Activated CD4-positive, alpha-beta memory T cell treated with anti-CD3 and anti-CD28 coated beads, Interleukin-2, amount 10 ng/mL, durations not matched to agents 7 days and 5 days (primary cell): ENCODE measurements at regions not wholly inside any gene's neighbourhood (a gene's known extent, or its start where the extent isn't known, plus 50 kb on each side); places are given as distances from the start of the nearest gene placed in this dataset.

Experiments
- CTCF ChIA-PET: fragments of 350-600 bp; sonication (Branson Sonifier 250); formaldehyde crosslinking; loops from one replicate; lab custom pipeline; 2021; ENCODE audit warnings: antibody characterized with exemption, inconsistent platforms; lab: Charles Lee
- POLR2A ChIA-PET: fragments of 350-600 bp; sonication (Branson Sonifier 250); formaldehyde crosslinking; loops from one replicate; lab custom pipeline; 2021; ENCODE audit warnings: antibody characterized with exemption; lab: Charles Lee
- DNase-seq: peaks from one replicate; pipeline ENCODE4 v3.0.0-alpha.2; 2020
- H3K27ac Mint-ChIP-seq: one replicate; pipeline ENCODE4 v1.8.0; 2021; ENCODE audit warnings: mild to moderate bottlenecking, mixed read lengths
- H3K27me3 Mint-ChIP-seq: one replicate; pipeline ENCODE4 v1.8.0; 2021; ENCODE audit warnings: mixed read lengths
- H3K36me3 Mint-ChIP-seq: one replicate; pipeline ENCODE4 v1.8.0; 2021; ENCODE audit warnings: low read depth, mixed read lengths
- H3K4me1 Mint-ChIP-seq: one replicate; pipeline ENCODE4 v1.8.0; 2021; ENCODE audit warnings: mixed read lengths
- H3K4me3 Mint-ChIP-seq: one replicate; pipeline ENCODE4 v1.8.0; 2021; ENCODE audit warnings: mild to moderate bottlenecking, mixed read lengths
- H3K9me3 Mint-ChIP-seq: one replicate; pipeline ENCODE4 v1.8.0; 2021; ENCODE audit warnings: mixed read lengths

DNA sequence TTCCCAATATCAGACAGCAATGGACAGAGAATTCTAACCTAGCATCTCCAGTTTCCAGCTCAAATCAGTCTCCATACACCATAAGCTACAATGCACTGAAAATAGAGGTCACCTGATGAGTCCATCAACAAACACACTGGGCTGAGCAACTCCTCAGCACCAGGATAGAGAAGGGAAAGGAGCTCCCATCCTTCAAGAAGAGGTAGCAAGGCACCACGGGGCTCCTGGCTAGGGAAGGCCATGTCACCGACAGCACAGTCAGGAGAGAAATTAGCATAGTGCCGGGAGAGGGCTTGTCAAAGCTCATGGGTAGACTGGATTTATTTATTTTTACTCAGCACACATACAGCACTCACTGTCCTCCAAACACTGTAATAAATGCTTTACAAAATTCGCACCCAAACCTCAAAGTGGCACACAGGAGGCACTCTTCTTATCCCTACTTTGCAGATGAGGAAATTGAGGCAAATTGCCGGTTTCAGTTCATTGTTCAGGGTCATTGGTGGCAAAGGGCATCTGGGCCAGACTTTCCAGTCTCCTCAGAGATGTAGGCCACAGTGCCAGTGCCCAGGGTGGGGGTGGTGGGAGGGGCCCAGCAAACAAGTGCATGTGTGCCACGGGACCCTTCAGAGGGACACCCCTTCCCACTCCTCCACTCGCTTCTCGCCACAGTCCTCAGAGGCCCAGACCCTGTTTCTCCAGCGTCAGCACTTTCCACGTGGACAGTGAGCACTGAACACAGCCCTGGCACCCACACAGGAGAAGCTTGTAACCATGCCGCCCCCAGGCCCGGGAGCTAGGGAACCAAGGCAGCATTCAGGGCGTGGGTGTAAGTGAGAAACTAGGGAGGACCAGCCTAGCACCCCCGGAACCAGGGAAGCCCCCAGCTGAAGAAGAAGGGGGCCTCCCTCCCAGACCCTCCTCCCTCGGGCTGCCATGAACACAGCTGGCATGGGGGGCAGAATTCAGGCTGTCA, 1417.4 kb downstream of the TBC1D22A start:
- Mint-ChIP-seq H3K27me3 (no peaks in the 10 kb centered on the region), H3K4me1 (no peaks in the 10 kb centered on the region), H3K27ac (no peak overlapping the region), H3K36me3 (no peaks in the 10 kb centered on the region), H3K4me3 (no peak overlapping the region), H3K9me3 (no peaks in the 10 kb centered on the region)
- CTCF ChIA-PET: no interaction called here
- POLR2A ChIA-PET: no interaction called here
- no peak for DNase-seq

DNA sequence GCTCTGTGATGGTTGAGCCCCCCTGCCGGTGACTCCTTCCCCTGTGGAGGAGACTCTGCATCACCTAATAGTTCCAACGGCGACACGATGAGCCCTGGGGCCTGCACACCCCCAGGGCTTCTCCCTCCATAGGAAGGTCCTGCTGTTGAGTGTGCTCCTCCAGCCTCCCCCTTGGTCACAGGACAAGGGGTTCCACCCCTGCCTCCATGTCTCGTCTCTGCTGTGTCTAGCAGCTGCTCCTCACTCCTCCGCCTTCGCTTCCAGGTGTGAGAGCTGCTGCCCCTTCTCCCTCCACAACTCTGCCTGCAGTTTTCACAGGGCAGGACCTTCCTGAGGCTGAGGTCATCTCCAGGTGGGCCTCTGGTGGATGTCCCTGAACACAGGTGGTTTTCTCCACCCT, 1416.1 kb downstream of the TBC1D22A start:
- H3K36me3 Mint-ChIP-seq: no peaks in the 10 kb centered on the region
- H3K4me3 Mint-ChIP-seq: no peak overlapping the region
- H3K9me3 Mint-ChIP-seq: no peaks in the 10 kb centered on the region
- DNase-seq: no peak
- H3K27me3 Mint-ChIP-seq: no peaks in the 10 kb centered on the region
- H3K27ac Mint-ChIP-seq: no peak overlapping the region
- ChIA-PET POLR2A (no interaction called here), CTCF (no interaction called here)
- no peaks in the 10 kb centered on the region for H3K4me1 Mint-ChIP-seq

DNA sequence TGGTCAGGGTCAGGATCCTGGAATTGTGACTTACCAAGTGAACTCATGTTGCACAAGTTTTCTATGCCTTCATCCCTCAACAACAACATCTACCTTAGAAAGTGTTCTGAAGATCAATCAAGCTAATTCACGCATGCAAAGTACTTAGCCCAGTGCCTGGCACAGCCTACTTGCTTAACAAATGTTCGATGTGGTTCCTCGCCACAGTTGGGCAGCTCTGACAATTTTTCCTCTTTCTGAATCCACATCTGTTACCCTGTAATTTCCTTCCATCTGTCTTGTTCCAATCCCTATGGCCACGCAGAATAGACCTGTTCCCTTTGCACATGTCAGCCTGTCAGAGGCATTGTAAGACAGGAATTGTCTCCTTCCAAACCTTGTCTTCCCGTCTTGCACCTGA, 1415.2 kb downstream of the TBC1D22A start:
- H3K4me3 Mint-ChIP-seq: no peak overlapping the region
- DNase-seq: no peak
- no peak overlapping the region for H3K27ac Mint-ChIP-seq
- H3K27me3 Mint-ChIP-seq: no peaks in the 10 kb centered on the region
- no peaks in the 10 kb centered on the region for H3K9me3 Mint-ChIP-seq
- H3K4me1 Mint-ChIP-seq: no peaks in the 10 kb centered on the region
- ChIA-PET POLR2A (no interaction called here), CTCF (no interaction called here)
- no peaks in the 10 kb centered on the region for H3K36me3 Mint-ChIP-seq

DNA sequence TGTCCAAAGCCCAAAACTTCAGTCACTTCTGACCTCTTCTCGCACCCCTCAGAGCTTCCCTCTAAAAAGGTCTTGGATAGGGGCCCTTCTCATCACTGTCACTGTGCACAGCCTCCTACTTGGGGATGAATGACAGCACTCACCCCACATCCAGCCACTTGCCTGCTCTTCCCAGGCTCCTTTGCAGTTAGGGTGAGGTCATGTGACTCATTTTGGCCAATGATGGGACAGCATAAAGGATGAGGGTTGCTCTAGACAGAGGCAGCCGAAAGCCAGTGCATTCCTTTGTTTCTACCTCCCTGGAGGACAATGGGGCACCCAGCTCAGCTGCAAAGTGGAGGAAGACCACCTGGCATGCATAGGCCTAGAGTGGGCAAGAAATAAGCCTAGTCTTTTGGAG, 1413.3 kb downstream of the TBC1D22A start:
- Mint-ChIP-seq H3K27ac (no peak overlapping the region), H3K4me1 (no peaks in the 10 kb centered on the region), H3K4me3 (no peak overlapping the region), H3K27me3 (no peaks in the 10 kb centered on the region), H3K9me3 (no peaks in the 10 kb centered on the region), H3K36me3 (no peaks in the 10 kb centered on the region)
- CTCF ChIA-PET: no interaction called here
- POLR2A ChIA-PET: no interaction called here
- DNase-seq: no peak

DNA sequence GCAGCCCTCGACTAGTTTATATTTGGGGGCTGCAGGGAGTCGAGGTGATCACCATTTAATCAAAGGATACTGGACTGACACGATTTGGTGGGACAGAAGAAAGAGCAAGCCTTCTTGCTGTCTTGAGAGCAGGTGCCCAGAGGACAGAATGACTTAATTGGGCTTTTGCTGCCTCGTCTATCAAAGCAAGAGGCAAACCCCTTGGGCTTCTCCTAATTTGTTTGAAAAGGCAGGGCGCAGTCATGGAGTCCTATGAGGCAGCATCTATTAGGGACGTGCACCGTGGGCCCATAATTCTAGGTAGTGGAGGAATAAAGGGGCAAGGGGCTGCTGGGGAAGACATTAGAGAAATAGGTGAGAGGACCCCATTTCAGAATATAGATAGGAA, 1411.3 kb downstream of the TBC1D22A start:
- no peaks in the 10 kb centered on the region for H3K27me3 Mint-ChIP-seq
- no peak overlapping the region for H3K27ac Mint-ChIP-seq
- no peak overlapping the region for H3K4me3 Mint-ChIP-seq
- no peaks in the 10 kb centered on the region for H3K4me1 Mint-ChIP-seq
- no peaks in the 10 kb centered on the region for H3K9me3 Mint-ChIP-seq
- ChIA-PET POLR2A (no interaction called here), CTCF (no interaction called here)
- H3K36me3 Mint-ChIP-seq: no peaks in the 10 kb centered on the region
- no peak for DNase-seq

DNA sequence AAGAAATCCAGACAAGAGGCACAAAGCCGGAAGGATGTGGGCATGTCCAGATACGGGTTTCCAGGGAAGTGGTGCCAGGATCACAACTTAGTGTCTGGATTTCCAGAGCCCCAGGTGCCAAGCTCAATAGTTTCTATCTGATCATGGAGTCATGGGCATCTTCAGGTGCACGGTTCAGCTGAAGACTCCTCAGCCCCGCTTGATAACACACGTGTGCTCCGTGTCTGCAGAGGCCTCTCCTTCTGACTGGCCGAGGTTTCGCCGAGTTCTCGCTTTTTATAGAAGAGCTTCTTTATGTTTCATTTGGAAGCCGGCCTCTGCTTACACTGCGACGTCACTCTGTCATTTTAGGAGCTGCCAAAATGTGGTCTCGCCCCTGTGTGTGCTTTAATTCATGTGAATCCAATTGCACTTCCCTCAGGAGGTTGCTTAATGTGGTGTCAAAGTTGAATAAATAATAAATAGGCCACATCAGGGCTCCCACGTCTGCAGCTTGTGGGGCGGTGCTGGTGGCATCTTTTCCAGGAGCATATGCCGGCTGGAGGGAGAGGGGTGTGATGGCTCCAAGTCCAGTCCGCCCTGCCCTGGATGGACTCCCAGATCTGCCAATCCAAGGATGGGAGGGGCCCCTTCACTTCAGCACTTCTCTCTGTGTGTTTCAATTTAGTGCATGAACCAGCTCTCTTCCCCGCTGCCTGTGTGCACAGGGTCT, 1410.8 kb downstream of the TBC1D22A start:
- ChIA-PET CTCF (no interaction called here), POLR2A (no interaction called here)
- DNase-seq: no peak
- no peak overlapping the region for H3K27ac Mint-ChIP-seq
- H3K4me1 Mint-ChIP-seq: no peaks in the 10 kb centered on the region
- no peak overlapping the region for H3K4me3 Mint-ChIP-seq
- H3K36me3 Mint-ChIP-seq: no peaks in the 10 kb centered on the region
- no peaks in the 10 kb centered on the region for H3K27me3 Mint-ChIP-seq
- no peaks in the 10 kb centered on the region for H3K9me3 Mint-ChIP-seq

DNA sequence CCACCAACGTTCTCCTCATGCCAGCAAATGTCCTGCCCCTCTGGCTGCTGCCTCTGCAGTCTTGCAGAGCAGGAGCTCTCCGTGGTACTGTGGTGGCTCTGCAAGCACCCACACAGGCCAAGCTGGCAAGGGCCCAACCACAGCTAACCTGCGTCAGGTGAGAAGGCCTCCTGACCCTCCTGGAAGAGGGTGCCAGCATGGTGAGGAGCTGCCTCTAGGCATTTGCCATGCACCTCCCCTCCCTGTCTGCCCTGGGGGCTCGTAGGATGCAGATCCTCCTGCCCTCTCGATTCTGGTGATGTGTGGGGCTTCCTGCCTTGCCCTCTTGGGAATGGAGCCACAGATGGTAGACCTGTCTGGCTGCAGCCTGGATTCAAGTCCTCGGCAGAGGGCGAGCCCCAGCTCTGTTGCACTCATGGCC, 1408.8 kb downstream of the TBC1D22A start:
- H3K36me3 Mint-ChIP-seq: no peaks in the 10 kb centered on the region
- H3K4me1 Mint-ChIP-seq: no peaks in the 10 kb centered on the region
- H3K27me3 Mint-ChIP-seq: no peaks in the 10 kb centered on the region
- DNase-seq: no peak
- CTCF ChIA-PET: no interaction called here
- POLR2A ChIA-PET: no interaction called here
- H3K9me3 Mint-ChIP-seq: no peaks in the 10 kb centered on the region
- H3K27ac Mint-ChIP-seq: no peak overlapping the region
- H3K4me3 Mint-ChIP-seq: no peak overlapping the region

DNA sequence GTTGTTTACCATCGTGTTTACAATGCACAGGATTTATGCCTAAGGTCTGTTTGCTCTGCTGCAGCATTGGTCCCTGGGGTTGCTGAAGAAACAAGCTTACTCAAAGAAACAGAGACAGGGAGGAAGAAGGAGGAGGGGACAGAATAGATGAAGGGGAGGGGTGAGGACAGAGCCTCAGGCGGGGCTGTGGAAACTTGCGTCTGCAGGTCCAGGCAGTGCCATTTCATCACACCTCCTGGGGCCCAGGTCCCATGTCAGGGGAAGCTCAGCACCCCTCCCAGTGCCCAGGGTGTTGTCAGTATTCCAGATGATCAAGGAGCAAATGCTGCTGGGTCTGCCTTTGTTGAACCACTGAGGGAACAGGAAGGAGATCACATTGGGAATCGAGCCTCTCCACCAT, 1406.8 kb downstream of the TBC1D22A start:
- Mint-ChIP-seq H3K27me3 (no peaks in the 10 kb centered on the region), H3K36me3 (no peaks in the 10 kb centered on the region), H3K4me1 (no peaks in the 10 kb centered on the region), H3K9me3 (no peaks in the 10 kb centered on the region), H3K4me3 (no peak overlapping the region), H3K27ac (no peak overlapping the region)
- POLR2A ChIA-PET: no interaction called here
- CTCF ChIA-PET: no interaction called here
- DNase-seq: no peak

DNA sequence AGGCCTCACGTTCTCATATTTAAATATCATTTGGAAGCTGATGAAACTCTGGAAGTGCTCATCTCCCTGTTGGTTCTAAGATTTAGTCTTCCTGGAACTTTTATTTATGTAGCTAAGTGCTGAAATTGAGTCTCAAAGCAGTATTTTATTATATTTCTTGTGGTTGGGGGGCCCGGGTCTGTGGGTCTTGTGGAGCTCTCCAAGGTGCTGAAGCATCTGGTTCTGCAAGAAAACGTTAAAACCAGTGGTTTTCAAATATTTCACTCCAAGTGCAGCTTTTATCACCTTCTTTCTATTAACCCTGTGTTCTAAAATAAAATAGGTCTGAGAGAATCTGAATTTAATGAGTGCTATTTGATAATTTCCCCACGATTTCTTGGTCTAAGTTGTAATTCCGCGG, 1404.8 kb downstream of the TBC1D22A start:
- no peaks in the 10 kb centered on the region for H3K36me3 Mint-ChIP-seq
- no peaks in the 10 kb centered on the region for H3K9me3 Mint-ChIP-seq
- no peaks in the 10 kb centered on the region for H3K4me1 Mint-ChIP-seq
- H3K27me3 Mint-ChIP-seq: no peaks in the 10 kb centered on the region
- H3K4me3 Mint-ChIP-seq: no peak overlapping the region
- no peak for DNase-seq
- H3K27ac Mint-ChIP-seq: no peak overlapping the region
- ChIA-PET POLR2A (no interaction called here), CTCF (no interaction called here)

DNA sequence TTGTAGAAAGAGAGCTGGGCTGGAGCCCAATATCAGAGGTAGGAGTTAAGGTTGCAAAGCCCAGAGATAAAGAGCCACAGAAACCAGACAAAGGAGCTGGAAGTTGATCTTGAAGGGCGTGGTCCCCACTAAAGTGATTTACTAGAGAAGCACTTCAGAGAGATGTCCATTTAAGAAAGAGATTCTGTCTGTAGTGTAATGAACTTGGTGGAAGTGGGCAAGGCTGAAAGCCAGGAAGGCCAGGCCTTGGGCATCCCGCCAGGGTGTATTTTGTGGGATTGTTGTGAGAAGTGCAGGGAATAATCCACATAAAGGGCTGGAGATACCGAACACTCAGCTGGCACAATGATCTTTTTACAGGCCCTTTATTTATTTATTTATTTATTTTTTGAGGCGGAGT, 1398.8 kb downstream of the TBC1D22A start:
- Mint-ChIP-seq H3K27me3 (no peaks in the 10 kb centered on the region), H3K4me3 (no peak overlapping the region), H3K36me3 (no peaks in the 10 kb centered on the region), H3K4me1 (no peaks in the 10 kb centered on the region), H3K9me3 (no peaks in the 10 kb centered on the region), H3K27ac (no peak overlapping the region)
- no peak for DNase-seq
- ChIA-PET POLR2A (no interaction called here), CTCF (no interaction called here)

DNA sequence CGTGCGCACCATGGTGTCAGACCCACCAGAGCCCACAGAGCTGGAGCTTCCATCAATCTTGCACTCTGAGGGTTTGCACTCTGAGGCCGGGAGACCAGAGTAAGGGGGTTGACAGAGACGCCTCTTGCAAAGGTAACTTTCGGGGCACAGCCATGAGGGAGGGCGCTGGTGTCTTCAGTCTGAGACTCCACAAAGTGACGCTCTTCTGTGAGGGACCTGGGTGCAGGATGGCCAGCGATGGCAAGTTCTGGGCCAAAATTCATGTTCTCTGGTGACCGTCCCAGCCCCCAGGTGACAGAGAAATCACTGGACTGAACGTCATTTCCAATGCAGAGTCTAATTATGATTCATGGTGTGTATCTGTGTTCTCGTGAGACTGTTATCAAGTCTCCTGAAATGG, 1395.2 kb downstream of the TBC1D22A start:
- H3K36me3 Mint-ChIP-seq: no peaks in the 10 kb centered on the region
- no peaks in the 10 kb centered on the region for H3K4me1 Mint-ChIP-seq
- no peaks in the 10 kb centered on the region for H3K9me3 Mint-ChIP-seq
- no peak overlapping the region for H3K4me3 Mint-ChIP-seq
- no peaks in the 10 kb centered on the region for H3K27me3 Mint-ChIP-seq
- DNase-seq: no peak
- ChIA-PET POLR2A (no interaction called here), CTCF (no interaction called here)
- no peak overlapping the region for H3K27ac Mint-ChIP-seq

DNA sequence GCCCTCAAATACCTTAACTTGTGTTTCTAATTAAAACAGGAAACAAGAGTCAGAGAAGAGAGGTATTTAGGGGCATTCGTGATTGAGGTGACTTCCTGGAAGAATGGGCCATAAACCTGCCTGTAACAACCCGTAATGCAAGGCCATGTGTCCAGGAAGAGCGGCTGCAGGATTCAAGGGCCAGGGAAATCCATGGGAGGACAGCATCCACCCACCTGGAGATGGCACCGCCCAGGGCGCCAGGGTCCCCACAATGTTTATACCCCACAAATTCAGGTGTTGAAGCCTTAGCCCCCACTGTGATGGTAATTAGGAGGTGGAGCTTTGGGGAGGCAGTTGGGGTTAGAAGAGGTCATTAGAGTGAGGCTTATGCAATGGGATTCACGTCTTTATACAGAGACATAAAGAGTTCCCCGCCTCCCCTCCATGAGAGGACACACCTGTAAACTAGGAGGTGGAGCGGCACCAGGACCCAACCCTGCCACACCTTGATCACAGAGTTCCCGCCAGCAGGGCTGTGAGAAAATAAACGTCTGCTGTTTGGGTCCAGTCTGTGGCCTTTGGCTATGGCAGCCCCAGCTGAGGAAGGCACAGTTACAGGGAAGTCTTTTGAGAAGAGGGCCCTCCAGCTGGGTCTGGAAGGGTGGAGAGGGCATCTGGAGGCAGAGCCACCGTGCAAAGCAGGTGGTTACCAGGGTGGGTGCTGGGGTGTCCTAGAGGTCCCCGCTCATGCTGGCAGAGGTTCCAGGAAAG, 1394.3 kb downstream of the TBC1D22A start:
- no peak overlapping the region for H3K4me3 Mint-ChIP-seq
- no peaks in the 10 kb centered on the region for H3K36me3 Mint-ChIP-seq
- H3K4me1 Mint-ChIP-seq: no peaks in the 10 kb centered on the region
- no peak overlapping the region for H3K27ac Mint-ChIP-seq
- no peaks in the 10 kb centered on the region for H3K27me3 Mint-ChIP-seq
- ChIA-PET CTCF (no interaction called here), POLR2A (no interaction called here)
- no peaks in the 10 kb centered on the region for H3K9me3 Mint-ChIP-seq
- no peak for DNase-seq

DNA sequence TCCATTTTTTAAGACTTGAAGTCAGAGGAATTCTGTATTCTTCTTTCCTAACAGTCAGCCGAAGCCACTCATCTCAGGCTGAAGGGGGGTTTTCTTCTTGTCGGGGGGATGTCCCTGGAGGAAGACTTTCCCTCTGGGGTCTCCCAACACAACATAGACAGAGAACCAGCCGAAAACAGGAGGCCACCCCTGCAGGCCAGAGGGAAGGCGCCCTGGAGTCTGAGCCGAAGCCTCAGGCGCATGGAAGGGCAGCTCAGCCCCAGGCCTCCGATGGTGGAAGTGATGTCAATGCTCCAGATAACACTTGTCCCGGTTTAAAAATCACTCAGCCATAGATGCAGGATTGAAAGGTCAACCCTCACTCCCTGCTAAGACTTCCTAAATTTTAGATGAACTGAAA, 1393.0 kb downstream of the TBC1D22A start:
- no peak overlapping the region for H3K27ac Mint-ChIP-seq
- ChIA-PET POLR2A (no interaction called here), CTCF (no interaction called here)
- no peak for DNase-seq
- H3K4me3 Mint-ChIP-seq: no peak overlapping the region
- H3K36me3 Mint-ChIP-seq: no peaks in the 10 kb centered on the region
- H3K27me3 Mint-ChIP-seq: no peaks in the 10 kb centered on the region
- no peaks in the 10 kb centered on the region for H3K9me3 Mint-ChIP-seq
- H3K4me1 Mint-ChIP-seq: no peaks in the 10 kb centered on the region
